Prostate gland (tissue), 2 donors: ENCODE measurements at regions not wholly inside any gene's neighbourhood (a gene's known extent, or its start where the extent isn't known, plus 50 kb on each side); places are given as distances from the start of the nearest gene placed in this dataset.

Experiments used
- CTCF ChIP-seq, 4 experiments: fragments of 200-600 bp in 2 of 4; fragments of 450-650 bp in 2 of 4; sonication (generic) in 2 of 4; IDR thresholded peaks; 1 replicate in 3 of 4; 2 replicates in 1 of 4; pipeline ENCODE4 v1.5.1; 2016 to 2019; ENCODE audit warnings: antibody characterized with exemption in 4 of 4, mild to moderate bottlenecking in 2 of 4, moderate library complexity in 2 of 4
- POLR2AphosphoS5 ChIP-seq: sonication (generic); formaldehyde crosslinking; IDR thresholded peaks from one replicate; pipeline ENCODE4 v1.6.1; 2017; ENCODE audit warnings: antibody characterized with exemption

- TF ChIP-seq CTCF (IDR thresholded peaks at IDR 0.05) = no peak
- TF ChIP-seq POLR2AphosphoS5 = no peak
Observed at GRCh38 chr18:75562216-75562615, 134.7 kb upstream of the SMIM21 start.
